HG02759 (cell line): ENCODE measurements at regions not wholly inside any gene's neighbourhood (a gene's known extent, or its start where the extent isn't known, plus 50 kb on each side); places are given as distances from the start of the nearest gene placed in this dataset.

Experiments used
- ATAC-seq: cut with Tn5 transposase; IDR thresholded peaks from one replicate; pipeline ENCODE4 v1.9.1; 2021; ENCODE audit warnings: mild to moderate bottlenecking, moderate library complexity; ENCODE audit not compliant: unreplicated experiment

DNA sequence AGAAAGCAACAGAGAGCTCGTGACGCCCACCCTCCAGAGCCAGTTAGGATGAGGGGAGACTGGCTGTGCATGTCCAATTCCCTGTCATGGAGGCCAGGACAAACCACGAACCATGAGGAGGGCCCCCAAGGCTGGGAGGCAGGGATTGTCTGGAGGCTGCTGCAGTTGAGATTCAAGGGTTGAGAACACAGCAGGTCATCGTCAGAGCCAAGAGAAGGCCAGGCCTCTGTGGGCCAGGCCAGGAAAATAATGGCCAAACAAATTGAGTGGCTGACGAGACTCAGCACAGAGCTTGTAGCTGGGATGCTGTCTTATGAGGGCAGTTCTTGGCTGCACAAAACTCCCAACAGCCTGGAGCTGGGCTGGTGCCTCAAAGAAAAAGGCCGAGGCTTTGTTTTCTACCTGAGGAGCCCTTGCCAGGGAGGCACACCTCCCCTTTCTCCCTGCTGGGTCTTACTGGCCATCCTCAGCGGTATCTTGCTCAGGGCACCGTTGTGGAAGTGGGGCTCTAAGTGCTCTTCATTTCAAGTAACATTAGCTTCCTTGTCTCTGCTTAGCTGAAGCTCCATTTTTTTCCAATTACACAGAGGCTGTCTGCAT lies 665.9 kb downstream of the BCL11B start:
- no peak for ATAC-seq

DNA sequence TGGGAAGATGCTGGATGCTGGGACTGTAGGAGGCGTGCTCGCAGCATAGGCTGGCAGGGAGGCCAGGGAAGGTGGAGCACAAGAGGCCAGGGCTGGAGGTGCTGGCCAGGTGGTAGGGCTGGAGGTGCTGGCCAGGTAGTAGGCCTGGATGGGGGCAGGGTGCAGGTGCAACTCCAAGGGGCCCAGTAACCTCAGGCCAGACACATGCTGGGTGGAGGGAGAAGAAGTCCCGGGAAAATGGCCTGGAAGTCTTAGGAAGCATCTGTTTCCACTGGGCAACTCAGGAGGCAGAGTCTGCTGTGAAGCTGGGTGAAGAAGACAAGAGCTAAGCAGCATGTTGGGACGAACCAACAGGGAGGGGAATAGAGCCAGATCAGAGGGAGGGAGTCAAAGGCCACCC lies 665.2 kb downstream of the BCL11B start:
- ATAC-seq = no peak

GRCh38 chr14:98607341-98607910 lies 664.6 kb downstream of the BCL11B start:
- no peak for ATAC-seq

GRCh38 chr14:98608071-98609060 lies 663.6 kb downstream of the BCL11B start:
- no peak for ATAC-seq

- ATAC-seq = no peak
Measured at GRCh38 chr14:98612434-98613200, 659.4 kb downstream of the BCL11B start.

GRCh38 chr14:98614741-98615140 lies 657.3 kb downstream of the BCL11B start:
- no peak for ATAC-seq

DNA sequence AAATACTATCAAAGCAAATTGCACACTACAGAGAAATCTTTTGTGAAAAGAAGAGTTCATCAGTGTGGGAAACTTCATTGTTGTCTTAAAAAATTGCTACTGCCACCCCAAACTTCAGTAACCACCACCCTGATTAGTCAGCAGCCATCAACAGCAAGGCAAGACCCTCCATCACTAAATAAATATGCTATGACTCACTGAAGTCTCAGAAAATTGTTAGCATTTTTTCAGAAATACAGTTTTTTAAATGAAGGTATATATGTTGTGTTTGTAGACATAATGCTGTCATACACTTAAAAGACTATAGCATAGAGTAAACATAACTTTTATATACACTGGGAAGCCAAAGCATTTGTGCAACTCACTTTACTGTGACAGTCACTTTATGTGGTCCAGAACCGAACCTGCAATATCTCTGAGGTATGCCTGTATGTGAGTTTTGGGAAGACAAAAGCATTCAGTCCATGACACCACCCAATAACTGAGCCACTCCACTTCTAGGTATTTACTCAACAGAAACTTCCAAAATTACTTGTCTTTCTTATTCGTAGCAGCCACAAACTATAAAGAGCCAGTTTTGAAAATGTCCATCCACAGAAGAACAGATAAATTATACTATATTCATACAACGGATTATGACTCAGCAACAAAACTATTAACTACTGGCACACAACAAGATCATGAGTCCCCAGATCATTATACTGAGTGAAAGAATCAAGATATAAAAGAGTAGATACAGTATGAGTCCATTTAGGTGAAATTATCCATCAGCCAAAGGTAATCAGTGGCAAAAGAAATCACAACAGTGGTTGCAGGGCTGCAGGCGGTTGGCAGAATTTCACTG lies 649.6 kb downstream of the BCL11B start:
- no peak for ATAC-seq

DNA sequence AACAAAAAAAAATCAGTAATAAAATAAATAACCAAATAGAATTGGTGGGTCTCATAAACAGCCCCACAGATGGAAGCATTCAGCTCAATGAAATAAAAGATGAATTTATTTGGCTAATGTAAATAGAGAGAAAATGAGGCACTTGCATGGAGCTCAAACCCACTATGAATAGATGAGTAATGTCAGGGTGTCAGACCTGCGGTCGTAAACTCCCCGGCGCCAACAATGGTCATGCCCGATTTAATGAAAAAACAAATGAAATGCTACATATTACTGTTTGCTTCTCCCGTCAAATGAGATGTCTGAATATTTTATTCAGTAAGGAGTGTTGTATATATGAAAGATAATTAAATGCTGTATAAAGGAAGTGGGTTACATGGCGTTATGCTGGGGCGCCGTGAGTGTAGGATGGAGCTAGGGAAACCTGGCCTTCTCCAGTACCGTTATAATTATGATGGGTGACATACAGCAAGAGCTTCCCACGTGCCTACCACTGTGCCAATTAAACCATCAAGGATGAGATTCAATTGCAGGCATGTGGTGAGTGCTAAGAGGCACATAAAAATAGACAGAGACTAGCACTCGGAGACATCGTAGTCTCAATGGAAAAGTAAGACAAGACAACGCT lies 648.1 kb downstream of the BCL11B start:
- no peak for ATAC-seq

DNA sequence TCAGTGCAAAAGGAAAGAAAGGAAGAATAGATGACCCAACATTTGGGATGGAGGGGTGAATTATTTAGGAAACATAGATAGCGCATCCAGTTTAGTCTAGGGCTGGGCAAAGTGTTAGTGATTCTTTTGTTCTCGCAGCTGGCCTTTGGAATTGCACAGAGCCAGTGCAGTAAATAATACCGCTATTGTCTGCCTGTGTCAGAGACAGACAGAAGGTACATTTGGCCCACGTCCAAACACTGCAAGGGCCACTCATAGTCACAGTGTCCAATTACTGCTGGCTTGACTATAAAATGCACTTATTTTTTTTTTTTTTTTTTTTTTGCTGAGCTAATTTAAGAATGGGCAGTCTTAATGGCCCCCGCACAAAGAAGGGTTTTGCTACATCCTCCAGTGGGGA lies 638.6 kb downstream of the BCL11B start:
- no peak for ATAC-seq

GRCh38 chr14:98634043-98634820 lies 637.8 kb downstream of the BCL11B start:
- no peak for ATAC-seq

GRCh38 chr14:98638366-98638765 lies 633.6 kb downstream of the BCL11B start:
- no peak for ATAC-seq

DNA sequence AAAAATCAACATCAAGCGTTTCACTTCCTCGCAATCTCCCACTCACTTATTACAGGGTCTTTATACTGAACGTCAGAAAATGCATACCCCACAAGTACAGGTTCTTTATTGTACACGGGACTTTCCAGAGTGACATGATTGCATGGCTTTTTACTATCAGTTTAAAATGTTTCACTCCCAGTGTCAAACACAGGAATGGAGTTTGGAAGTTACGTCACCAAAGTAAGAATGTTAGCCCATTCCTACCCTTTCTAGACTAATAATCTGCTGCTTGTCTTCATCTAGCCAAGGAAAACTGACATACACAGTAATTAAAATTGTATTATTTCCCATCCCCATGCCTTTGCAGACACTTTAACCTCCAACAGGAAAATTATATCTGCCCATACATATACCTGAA lies 624.2 kb downstream of the BCL11B start:
- ATAC-seq = no peak

DNA sequence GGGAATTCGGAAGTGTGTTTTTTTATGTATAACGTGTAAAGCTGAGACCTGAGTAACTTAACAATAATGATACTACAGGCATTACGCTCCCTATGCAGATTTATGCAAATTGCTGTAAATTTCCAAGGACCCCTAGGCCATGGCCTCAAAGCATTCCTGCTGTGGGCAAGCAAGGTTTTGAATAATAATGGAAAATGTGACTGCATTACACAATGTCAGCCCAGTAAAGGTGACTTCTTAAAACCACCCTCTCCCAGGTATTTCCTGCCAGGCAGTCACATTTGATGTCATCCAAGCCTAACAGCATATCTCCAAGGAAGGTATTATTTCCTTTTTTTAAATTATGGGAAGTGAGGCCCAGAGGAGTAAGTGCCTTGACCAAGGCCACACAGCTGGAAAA lies 621.0 kb downstream of the BCL11B start:
- ATAC-seq = no peak

DNA sequence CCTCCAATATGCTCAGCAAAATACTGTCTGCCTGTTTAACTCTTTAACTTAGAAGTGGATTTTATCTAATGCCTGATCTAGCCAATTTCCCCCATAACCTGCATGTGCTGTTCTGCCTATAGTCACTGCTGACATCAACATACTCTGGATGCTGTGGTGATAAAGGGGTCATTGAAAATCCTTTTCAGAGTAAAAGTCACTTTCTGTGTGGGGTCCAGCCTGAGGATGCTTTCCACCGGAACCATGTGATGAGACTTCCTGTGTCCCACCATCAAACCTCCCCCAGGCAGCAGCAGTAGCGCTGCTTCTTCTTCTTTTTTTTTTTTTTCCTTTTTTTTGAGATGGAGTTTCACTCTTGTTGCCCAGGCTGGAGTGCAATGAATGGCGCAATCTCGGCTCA lies 607.0 kb downstream of the BCL11B start:
- ATAC-seq = no peak

DNA sequence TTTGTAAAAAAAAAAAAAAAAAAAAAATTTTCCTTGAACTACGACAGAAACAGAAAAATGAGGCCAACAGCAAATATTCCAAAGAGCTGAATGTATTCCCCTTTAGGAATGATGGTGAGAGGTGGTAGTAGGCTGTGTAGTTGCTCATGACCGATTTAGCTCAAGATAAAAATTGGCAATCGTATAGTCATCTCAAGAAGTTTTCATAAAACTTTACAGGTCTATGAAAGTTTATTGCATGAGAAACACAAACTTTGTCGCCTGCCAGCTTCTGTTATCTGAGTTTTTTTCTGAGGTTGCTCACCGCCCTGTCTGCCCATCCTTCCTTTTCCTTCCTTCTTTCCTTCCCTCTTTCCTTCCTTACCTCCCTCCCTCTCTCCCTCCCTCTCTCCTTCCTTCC lies 605.5 kb downstream of the BCL11B start:
- ATAC-seq = no peak

GRCh38 chr14:98682033-98682432 lies 590.0 kb downstream of the BCL11B start:
- ATAC-seq = no peak

- ATAC-seq = no peak
Measured at GRCh38 chr14:98682726-98683125, 589.3 kb downstream of the BCL11B start.

- no peak for ATAC-seq
Measured at GRCh38 chr14:98684468-98684867, 587.5 kb downstream of the BCL11B start.

DNA sequence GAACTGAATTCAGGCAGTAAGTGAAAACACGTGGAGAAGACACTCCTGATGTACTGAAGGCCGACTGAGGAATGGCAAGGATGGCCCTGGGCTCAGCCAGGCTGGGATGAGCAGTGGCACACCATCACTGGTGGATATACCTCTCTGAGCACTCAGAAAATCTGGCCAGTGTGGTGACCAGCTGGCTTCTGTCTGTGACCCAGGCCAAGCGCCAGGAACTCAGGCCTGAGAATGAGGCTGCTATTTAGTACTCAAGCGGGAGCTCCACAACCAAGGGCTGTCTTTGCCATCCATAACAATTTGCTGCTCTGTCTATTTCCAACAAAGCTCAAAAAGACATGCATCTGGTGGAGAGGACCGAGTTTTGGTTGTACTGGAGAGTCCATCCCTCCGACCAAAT lies 586.3 kb downstream of the BCL11B start:
- no peak for ATAC-seq
